ENCODE measurements at regions not wholly inside any gene's neighbourhood (a gene's known extent, or its start where the extent isn't known, plus 50 kb on each side); places are given as distances from the start of the nearest gene placed in this dataset.

GRCh38 chr15:35302334-35302733 is 217.2 kb upstream of the NANOGP8 start:
- TF ChIP-seq CTCF (IDR thresholded peaks at IDR 0.05) (no peak), POLR2AphosphoS5 (IDR thresholded peaks at IDR 0.05) (no peak), POLR2A (IDR thresholded peaks at IDR 0.05) (no peak), EP300 (IDR thresholded peaks at IDR 0.05) (no peak)
